NCI-H187 treated with DMSO at 0.1 percent for 48 hours (cell line): ENCODE measurements at regions not wholly inside any gene's neighbourhood (a gene's known extent, or its start where the extent isn't known, plus 50 kb on each side); places are given as distances from the start of the nearest gene placed in this dataset.

ENCODE experiments used
- DNase-seq: peaks from one replicate; lab custom pipeline; 2025; lab: John Stamatoyannopoulos, UW

DNA sequence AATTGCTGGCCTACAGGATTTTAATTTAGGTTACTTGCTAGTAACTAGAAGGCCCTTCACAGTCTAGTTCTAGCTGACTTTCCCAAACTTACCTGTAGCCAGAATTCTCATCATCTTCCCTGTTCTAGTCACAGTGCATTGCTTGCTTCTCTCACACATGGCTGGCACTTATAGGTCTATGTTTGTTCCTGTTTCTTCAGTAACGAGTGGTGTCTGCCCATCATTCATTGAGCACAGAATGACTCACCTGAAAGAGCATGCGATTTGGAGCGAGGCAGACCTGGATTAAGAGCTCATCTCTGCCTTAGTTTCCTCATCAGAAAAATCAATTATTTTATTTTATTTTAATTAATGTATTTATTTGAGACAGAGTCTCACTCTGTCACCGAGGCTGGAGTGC, 201.7 kb upstream of the ANK2 start:
- DNase-seq: no peak

DNA sequence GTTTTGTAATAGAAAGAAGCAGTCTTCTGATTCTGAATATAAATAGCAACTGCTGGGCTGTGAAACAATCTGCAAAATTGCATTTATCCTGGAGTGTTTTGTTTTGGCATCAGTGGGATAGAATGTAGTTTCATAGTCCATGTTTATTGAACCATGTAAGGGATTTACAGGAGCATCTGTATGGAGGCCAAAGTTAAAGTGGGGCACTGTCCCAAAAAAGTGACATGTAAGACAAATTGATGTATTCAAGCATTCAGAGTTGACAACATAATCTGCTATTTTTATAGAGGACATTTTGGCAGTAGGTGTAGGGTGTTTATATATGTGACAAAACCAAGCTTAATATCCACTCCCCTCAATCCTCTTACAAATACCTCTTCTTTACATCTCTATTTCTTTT, 200.5 kb upstream of the ANK2 start:
- no peak for DNase-seq

DNA sequence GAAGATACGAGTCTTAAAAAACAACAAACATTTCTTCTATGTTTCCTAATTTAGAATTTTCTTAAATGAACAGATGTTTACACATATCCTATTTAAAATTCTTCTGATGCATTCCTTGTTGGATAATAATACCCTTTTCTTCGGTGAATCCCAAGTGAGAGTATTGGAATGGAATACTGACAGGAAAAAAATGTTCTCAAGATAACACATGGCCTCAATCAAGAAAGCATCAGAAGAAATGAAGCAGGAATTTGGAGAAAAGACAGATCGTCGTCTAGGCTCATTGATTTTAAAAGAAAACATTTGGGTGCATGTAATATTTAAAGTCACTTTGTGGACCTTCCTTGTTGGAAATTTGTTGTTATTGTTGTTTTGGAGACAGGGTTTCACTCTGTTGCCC, 196.9 kb upstream of the ANK2 start:
- DNase-seq: no peak

DNA sequence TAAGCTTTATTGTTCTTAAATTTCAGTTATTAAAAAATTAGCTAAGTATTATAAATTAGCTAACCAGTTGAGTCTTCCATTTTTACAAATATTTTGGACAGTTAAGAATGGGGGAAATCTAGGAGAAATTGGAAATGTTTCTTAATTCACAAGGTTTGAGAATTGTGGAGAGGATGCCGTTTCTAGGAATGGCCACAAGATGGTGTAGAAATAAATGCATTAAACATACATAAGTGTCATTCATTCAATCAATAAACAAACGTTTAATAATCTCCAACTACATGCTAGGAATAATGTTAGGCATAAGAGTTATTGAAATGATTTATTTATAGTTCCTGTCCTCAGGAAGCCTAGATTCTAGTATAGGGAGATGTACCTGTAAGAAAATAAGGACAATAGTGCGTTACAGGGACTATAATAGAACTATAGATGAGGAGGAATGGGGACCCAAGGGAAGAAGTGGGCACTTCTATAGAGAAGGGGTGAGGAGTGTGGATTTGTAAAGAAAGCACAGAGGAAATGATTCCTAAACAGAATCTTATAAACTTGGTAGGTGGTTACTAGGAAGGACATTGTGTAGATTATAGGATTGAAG, 195.7 kb upstream of the ANK2 start:
- no peak for DNase-seq

DNA sequence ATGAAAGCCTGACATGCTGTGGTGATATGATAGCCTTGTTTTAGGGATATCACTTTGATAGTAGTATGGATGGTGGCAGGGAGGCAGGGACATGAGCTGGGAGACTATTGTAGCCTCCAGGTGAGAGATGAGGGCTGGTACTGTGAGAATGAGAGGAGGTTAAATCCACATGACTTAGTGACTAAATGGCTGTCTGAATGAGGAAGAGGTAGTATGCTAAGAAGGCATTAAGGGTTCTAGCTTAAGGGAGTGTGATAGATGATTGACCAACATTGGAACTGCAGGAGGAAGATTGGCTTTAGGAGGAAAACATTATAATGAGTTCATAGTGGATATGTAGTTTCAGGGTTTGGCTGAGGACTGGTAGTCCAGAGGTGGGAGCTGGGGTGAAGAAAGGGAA, 195.0 kb upstream of the ANK2 start:
- no peak for DNase-seq

DNA sequence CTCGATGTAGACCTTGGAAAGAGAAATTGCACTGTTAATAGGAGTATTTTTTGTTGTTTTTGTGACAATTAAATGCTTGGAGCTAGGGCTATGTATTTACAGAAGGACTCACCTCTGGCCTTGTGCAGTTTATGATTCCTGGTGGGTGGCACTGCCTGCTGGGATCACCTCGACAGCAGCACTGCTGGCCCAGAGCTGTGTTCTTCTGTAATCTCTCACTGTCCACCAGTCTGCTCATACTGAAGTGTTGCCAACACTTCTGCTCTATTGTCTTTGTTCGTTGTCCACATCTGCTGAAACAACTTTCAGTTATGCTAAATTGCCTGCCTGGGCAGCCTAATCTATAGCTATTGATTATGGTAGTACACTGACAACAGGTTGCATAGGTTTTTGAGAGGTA, 194.4 kb upstream of the ANK2 start:
- no peak for DNase-seq

DNA sequence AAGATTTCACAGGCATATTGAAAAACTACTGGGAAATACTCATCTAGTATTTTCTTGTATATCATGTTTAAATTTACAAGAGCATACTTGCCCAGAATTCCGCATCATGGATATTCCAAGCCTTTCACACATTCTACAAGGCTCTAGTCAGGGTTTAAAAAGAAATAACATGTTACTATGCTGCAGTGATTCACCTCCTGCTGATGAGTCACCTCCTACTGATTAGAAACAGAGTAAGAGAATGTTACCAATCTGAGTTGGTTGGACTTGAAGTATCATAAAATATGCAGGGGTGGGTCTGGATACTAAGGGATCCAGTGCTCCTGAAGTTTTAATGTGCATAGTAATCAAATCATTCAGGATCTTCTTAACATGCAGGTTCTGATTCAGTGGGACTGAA, 192.0 kb upstream of the ANK2 start:
- DNase-seq: no peak

DNA sequence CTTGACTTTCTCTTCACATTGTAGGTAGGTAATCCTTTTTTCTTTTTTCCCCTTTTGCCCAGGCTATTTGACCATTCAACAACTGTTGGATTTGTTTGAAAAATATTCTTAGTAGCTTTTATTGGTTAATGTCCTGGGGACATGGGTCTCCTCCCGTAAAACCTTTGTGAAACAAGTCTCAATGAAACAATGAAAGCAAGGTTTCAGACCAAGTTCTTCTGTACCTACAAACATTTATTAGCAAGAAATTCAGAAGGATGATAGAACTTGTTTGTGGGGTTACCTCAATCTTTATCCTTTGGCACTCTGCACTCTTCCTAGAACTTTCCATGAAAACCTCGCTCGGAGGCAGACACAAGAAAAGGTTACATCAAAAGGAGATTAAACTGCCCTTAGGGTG, 190.7 kb upstream of the ANK2 start:
- no peak for DNase-seq

DNA sequence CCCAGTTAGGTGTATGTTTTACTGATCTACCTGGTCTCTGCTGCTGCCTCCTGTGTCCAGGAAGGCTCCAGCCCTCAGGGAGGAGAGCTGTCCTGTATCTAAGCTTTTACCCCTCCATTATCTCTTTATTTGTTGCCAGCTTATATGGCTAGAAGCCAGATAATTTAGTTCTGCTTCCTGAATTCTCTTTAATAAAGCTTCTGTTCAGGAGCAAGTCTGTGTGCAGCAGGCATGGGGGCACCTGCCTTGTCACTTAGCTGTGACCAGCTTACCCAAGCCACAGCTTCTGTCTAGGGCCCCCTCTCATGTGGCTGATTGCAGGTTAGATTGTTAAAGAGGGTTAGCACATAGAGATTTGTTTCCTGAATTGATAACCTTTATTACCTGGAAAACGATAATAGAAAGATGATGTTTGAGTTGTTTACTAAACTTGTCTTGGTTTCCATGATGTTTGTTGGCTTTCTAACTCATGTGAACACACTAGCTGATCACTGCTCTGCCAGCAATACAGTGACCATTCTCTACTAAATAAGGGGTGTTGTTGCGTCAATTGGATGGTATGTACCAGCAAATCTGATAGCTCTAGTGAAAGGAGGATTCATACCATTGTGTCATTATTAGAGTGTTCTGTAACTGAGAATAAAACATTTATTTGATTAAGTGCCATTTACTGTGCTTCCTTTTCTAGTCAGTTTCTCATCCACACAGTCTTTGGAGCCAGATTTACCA, 189.8 kb upstream of the ANK2 start:
- DNase-seq: no peak

DNA sequence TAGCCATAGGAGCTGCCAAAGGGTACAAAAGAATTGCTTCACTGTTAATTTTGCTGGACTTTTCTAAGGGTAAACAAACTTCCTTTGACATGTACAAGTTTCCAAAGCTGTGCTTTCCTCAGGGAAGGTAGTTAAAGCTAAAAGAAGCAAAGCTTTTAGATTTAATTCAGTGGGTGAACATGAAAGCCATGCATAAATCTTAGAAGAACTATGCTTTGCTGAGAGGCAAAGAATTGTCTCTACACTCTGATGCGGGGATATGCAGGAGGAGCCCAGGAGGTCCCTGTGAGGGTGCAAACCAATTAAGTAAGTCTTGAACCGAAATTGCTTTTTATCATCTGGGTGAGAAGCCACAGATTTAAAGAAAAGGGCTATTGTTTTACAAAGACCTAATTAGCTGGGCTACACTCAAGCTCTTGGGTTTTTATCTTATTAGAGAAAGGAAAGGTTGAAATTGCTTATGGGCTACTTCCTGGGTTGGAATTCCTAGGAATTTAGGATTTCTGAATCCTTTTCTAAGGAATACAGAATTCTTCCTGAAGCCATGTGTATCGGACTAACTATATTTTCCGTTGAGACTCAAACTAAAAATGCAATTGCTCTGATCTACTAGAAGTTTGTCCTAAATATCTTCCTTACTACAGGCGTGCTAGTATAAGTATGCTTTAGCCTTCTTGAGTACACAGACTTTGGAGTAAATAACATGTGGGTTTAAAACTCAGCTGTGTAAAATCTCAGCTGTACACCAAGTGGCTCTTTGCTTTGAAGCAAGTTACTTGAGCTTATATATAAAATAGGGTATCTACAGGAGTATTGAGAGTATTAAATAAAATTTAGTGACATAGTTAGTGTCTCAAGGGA, 188.4 kb upstream of the ANK2 start:
- DNase-seq: no peak

DNA sequence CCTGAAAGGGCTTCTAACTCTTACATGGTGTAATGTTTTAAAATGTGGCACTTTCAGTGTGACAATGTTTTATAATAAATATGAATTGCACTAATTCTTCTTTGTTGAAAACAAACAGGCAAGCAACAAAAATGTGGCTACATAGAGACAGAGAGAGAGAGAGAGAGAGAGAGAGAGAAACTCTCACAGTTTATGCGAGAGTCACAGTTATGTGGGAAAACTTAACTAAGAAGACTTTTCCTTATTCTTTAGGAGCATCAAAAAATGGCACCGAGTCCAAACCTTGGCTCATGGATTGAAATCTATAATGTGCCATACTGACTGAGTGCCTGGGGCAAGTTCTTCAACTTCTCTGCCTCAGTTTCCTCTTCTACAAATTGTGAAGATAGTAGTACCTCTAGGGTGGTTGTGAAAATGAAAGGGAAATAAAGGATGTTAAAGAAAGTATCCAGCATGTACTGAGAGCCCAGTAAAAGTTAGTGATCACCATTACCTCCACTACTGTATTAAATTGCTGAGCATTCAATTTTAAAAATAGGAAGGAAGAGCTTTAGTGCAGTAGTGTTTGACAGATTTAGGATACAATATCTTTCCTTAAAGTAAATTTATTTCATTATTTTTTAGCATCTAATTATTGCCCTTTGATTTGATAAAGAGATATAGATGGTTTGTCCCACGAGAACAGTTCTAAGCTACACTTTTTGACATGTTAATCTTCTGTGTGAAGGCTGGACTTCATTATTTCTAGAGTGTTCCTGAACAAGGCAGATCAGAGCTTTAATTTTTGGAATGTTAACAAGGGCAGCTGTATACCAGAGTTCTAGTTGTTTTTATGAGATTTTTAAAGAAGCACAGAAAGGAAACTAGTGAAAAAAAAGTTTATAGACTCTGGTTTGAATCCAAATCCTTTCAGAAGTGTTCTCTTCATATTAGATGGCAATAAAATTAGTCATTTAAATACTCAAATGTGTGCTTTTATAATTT, 187.5 kb upstream of the ANK2 start:
- no peak for DNase-seq

DNA sequence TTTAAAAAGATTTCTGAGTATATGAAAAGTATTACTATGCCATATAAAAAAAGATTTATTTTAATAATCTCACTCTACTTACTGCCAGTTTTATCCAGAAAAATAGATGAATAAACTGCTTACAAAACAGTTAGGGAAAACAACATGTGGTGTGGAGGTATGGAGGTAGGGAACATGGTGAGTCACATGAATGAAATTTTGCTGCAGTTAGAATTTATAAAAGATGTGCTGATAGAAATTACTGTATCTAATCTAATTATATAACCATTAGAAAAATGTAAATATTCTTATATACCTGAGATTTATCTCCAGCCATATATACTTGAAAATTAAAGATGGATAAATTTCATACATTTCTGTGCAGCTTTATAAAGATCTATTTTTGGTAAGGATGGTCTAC, 184.0 kb upstream of the ANK2 start:
- DNase-seq: no peak

DNA sequence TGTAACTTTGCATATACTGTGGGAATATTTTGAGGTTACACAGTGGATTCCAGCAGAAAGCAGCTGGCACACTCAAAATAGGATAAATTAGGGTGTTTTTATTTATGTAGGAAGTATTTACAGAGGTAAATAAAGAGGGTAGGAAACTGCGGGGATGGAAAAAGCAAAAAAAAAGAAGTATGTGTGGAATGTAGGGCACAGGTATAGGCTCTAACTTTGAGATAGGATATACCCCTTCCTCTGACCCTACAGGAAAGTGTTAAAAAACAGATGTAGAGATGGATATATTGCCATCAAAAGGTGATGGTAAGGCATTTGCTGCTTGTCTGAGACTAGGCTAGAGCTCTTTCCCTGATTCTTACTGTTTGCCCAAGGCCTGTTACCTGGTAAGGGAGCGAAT, 173.1 kb upstream of the ANK2 start:
- DNase-seq: no peak

DNA sequence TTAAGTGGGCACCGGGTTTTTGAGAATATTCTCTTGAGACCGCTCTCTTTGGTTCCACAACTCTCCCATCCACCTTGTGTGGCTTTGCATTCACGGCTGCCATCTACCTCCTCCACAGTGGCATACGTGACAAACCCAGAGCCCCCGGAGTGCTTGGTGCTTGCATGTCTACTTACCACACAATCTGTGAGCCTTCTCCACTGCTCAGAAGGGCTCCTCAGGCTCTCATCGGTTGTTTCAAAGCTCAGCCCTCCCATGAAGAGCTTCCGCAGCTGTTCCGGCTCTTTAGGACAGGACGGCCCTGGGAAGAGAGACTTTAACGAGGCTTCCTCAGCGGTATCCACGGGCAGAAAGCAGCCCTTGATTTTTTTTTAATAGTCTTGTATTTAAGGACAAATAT, 167.6 kb upstream of the ANK2 start:
- peak; percentile 2 for DNase-seq

DNA sequence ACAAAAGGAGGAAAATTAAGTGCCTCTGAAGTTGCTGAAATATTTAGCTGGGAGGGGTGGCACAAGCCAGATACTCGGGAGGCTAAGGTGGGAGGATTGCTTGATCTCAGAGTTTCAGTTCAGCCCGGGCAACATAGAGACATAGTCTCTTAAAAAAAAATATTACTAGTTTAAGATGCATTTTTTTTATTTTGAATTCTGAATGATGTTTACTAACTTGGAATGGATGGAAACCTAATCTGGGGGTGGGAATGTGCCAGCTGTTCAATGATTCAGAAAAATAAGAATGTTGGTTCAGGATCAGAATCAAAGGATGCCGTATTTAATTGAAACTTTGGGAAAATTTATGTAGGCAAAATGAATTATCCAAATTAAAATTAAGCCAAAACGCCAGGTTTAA, 167.2 kb upstream of the ANK2 start:
- DNase-seq: no peak

DNA sequence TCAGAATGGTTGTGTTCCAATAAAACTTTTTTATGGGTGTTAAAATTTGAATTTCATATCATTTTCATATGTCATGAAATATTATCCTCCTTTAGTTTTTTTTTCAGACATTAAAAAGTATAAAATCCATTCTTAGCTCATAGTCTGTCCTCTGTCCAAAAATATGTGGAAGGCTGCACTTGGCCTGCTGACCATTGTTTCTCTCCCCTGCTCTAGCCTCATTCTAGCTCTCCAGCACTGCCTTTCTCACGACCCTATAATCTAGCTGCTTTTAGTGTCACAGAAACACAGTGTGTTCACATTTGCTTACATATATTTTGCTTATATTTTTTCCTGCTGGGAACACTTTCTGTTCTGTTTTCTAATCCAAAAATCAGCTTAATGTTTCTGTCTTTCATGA, 165.0 kb upstream of the ANK2 start:
- no peak for DNase-seq

DNA sequence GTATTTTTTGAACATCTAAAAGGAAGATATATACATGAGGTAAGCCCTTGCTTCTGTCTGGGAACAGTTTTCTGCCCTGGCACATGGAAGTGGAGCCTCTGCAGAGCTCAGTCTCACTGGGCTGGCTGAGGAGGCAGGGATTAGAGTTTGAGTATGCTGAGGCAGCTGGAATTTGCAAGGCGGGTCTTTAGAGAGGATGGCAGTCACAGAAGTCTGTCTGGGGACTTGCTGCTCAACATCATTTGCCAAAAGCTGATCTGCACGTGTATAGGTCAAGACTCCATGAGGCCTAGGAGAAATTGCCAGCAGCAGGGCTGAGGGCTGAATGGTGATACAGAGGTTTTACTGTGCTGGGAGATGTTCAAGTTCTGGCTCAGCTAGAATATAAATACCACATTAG, 163.6 kb upstream of the ANK2 start:
- no peak for DNase-seq

DNA sequence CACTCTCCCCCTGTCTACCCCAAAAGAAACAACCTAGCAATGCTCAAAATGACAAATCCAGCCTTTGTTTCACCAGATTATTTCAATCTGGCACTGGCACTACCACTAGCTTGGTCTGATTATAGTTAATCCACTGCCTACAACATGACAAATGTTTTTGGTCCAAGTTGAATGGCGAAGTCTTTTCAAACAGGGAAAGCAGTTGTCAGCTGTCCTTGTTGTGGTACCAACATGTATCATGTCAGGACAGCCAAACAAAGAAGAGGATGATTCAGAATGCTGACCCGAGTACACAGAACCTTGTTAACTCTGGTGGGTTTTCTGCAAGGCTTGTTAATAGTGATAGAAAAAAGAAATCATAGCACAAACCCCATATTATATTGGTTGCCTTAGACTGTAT, 160.8 kb upstream of the ANK2 start:
- DNase-seq: no peak

DNA sequence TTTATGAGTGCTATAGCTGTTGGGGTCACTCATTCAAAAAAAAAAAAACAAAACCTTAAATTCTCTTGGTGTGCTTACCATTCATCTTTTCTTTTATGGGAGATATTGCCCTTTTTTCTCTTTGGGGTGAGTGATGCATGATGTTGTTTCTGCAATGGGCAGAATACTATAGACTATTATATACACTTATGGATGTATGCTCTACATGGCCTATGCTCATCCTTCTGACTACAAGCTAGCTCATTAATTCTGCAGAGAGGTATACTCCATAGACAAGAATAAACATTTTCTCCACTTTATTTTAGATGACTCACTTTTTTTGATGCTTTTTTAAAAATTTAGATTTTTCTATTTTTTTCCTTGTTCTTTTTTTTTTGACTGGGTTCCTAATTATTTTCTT, 160.3 kb upstream of the ANK2 start:
- DNase-seq: no peak

DNA sequence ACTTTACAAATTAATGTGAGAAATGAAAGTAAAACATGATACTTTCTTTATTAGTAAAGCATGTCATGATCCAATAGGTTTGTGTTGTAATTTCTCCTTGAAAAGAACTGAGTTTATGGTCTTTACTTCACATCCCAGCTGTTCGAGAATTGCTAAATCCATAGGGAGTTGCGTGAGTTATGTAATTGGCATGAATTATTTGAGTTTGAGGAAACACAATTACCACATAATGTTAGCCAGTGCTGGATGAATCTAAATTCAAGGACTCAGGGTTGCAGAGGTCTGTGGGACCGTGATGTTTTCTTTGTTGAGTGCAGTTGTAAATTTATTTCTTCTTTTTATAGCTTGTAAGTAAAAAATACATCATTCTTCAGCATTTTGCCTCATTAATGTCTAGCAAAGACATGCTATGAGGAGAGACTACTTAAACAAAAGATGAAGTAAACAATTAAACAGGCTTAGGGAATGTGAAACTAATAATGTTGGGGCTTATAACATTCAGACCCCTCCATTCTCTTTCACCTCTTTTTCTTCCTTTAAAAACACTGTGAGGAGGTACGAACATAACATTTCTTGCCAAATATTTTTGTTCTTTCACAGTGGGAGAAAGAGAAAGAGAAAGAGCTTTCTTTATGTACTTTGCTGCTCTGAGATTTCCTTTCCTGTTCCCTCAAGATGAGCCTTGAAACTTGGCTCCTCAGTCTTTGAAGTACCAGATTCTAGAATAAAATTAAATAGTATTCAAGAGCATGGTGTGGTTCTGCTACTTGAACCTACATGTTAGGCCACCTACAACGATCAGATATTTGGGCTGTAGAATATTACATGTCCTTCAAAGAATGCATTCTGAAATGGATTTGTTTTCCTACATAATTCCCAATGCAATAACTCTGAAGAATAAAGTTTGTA, 159.6 kb upstream of the ANK2 start:
- no peak for DNase-seq

DNA sequence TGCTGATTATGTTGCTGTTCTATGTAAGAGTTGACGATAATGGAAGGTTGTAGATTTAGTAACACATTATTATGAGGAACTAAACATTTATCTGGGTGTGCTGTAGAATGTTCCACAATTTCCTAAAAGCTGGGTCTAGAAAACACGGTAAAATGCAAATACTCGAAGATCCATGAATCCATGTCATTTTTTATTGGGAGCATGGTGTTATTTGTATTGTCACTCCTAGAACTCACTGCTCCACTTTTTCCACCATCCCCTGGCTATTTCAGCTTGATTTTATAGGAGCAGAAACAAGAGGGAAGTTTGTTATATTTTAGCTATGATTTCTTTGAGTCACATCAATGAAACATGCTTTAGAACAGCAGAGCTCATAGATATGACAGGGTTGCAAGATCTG, 155.0 kb upstream of the ANK2 start:
- no peak for DNase-seq
